Fibroblast of pulmonary artery (primary cell): ENCODE measurements at regions not wholly inside any gene's neighbourhood (a gene's known extent, or its start where the extent isn't known, plus 50 kb on each side); places are given as distances from the start of the nearest gene placed in this dataset.

Experiments used
- DNase-seq: peaks from one replicate; pipeline ENCODE4 v3.0.0-alpha.2; 2010; ENCODE audit warnings: low read depth
- H3K4me3 ChIP-seq: replicated peaks from 2 replicates; pipeline ENCODE4 v1.5.1; 2011; ENCODE audit warnings: low read depth, mild to moderate bottlenecking, control low read depth, low read length, moderate library complexity
- CTCF ChIP-seq: IDR thresholded peaks from 2 replicates; pipeline ENCODE4 v1.5.1; 2011; ENCODE audit warnings: mild to moderate bottlenecking, control low read depth, low read length, inconsistent platforms; ENCODE audit errors: missing control alignments

GRCh38 chr3:124444075-124444474, 286.2 kb upstream of the UMPS start:
- no peak for DNase-seq
- no peak for TF ChIP-seq CTCF

GRCh38 chr3:124444896-124445295, 285.4 kb upstream of the UMPS start:
- DNase-seq = no peak
- TF ChIP-seq CTCF = no peak
- H3K4me3 ChIP-seq = no peak overlapping the region

More at GRCh38 chr3:124444075-124444474, 286.2 kb upstream of the UMPS start:
- H3K4me3 ChIP-seq = no peak overlapping the region

GRCh38 chr3:124447845-124448244, 282.4 kb upstream of the UMPS start:
- TF ChIP-seq CTCF = no peak
- DNase-seq = no peak
- no peak overlapping the region for H3K4me3 ChIP-seq

- no peak for DNase-seq
- no peak for TF ChIP-seq CTCF
- no peak overlapping the region for H3K4me3 ChIP-seq
Measured at GRCh38 chr3:124448954-124449353, 281.3 kb upstream of the UMPS start.

- no peak for DNase-seq
- no peak for TF ChIP-seq CTCF
- H3K4me3 ChIP-seq = no peak overlapping the region
Measured at GRCh38 chr3:124450366-124450765, 279.9 kb upstream of the UMPS start.

GRCh38 chr3:124451630-124452317, 278.5 kb upstream of the UMPS start:
- no peak for TF ChIP-seq CTCF
- no peak for DNase-seq
- no peak overlapping the region for H3K4me3 ChIP-seq

- TF ChIP-seq CTCF = no peak
- no peak for DNase-seq
- H3K4me3 ChIP-seq = no peak overlapping the region
Measured at GRCh38 chr3:124453189-124453588, 277.1 kb upstream of the UMPS start.
